GM08714 (cell line): ENCODE measurements at regions not wholly inside any gene's neighbourhood (a gene's known extent, or its start where the extent isn't known, plus 50 kb on each side); places are given as distances from the start of the nearest gene placed in this dataset.

ENCODE experiments used
- H3K4me3 ChIP-seq: fragments of 200-500 bp; sonication (Bioruptor generic); 2 replicates; pipeline ENCODE4 v1.5.1; 2014; ENCODE audit warnings: mild to moderate bottlenecking, low read length, inconsistent platforms
- ZNF274 ChIP-seq: IDR thresholded peaks from 2 replicates; pipeline ENCODE4 v1.6.1; 2012; ENCODE audit warnings: mild to moderate bottlenecking, low read depth, low read length

GRCh38 chr17:77884967-77885641 is 73.4 kb upstream of the TNRC6C start:
- TF ChIP-seq ZNF274: no peak
- no peak overlapping the region for H3K4me3 ChIP-seq

GRCh38 chr17:77885678-77886386 is 72.7 kb upstream of the TNRC6C start:
- TF ChIP-seq ZNF274: no peak
- H3K4me3 ChIP-seq: no peak overlapping the region

- no peak overlapping the region for H3K4me3 ChIP-seq
- no peak for TF ChIP-seq ZNF274
Observed at GRCh38 chr17:77886387-77886728, 72.1 kb upstream of the TNRC6C start.

- no peak overlapping the region for H3K4me3 ChIP-seq
- TF ChIP-seq ZNF274: no peak
Observed at GRCh38 chr17:77887110-77887463, 71.4 kb upstream of the TNRC6C start.

- H3K4me3 ChIP-seq: peak overlapping the region; percentile 17; the same call in 1 of the 2 replicates
- no peak for TF ChIP-seq ZNF274
Observed at GRCh38 chr17:77887464-77888241, 70.8 kb upstream of the TNRC6C start.

- H3K4me3 ChIP-seq: peak overlapping the region; percentile 17; the same call in 1 of the 2 replicates
- no peak for TF ChIP-seq ZNF274
Observed at GRCh38 chr17:77888242-77889134, 70.0 kb upstream of the TNRC6C start.

- no peak overlapping the region for H3K4me3 ChIP-seq
- no peak for TF ChIP-seq ZNF274
Observed at GRCh38 chr17:77889135-77889505, 69.4 kb upstream of the TNRC6C start.

GRCh38 chr17:77889866-77890760 is 68.4 kb upstream of the TNRC6C start:
- no peak overlapping the region for H3K4me3 ChIP-seq
- TF ChIP-seq ZNF274: no peak

GRCh38 chr17:77890771-77891170 is 67.7 kb upstream of the TNRC6C start:
- TF ChIP-seq ZNF274: no peak
- no peak overlapping the region for H3K4me3 ChIP-seq

- H3K4me3 ChIP-seq: no peak overlapping the region
- TF ChIP-seq ZNF274: no peak
Observed at GRCh38 chr17:77891602-77892001, 66.9 kb upstream of the TNRC6C start.

- TF ChIP-seq ZNF274: no peak
- no peak overlapping the region for H3K4me3 ChIP-seq
Observed at GRCh38 chr17:77892031-77892430, 66.5 kb upstream of the TNRC6C start.

GRCh38 chr17:77892469-77893143 is 65.9 kb upstream of the TNRC6C start:
- no peak overlapping the region for H3K4me3 ChIP-seq
- TF ChIP-seq ZNF274: no peak
